Breast epithelium (tissue), 3 donors: ENCODE measurements at regions not wholly inside any gene's neighbourhood (a gene's known extent, or its start where the extent isn't known, plus 50 kb on each side); places are given as distances from the start of the nearest gene placed in this dataset.
"Not testable (repeated sequence)": the region's sequence is repeated elsewhere in the genome, so short reads cannot be mapped to it uniquely, and the experiment has no call there.

Experiments
- CTCF ChIP-seq, 3 donors: fragments of 450-650 bp; IDR thresholded peaks; one replicate each; pipeline ENCODE4 v1.5.1; 2016 to 2017; ENCODE audit warnings: antibody characterized with exemption in 3 of 3, mild to moderate bottlenecking in 3 of 3, moderate library complexity in 3 of 3
- POLR2A ChIP-seq: fragments of 450-650 bp; IDR thresholded peaks from one replicate; pipeline ENCODE4 v1.6.1; 2016; ENCODE audit warnings: antibody characterized with exemption, mild to moderate bottlenecking, moderate library complexity

GRCh38 chr2:53112408-53112807, 655.2 kb upstream of the CHAC2 start:
- not testable (repeated sequence) for TF ChIP-seq POLR2A; CTCF (IDR thresholded peaks at IDR 0.05)
